H9 (cell line): ENCODE measurements at regions not wholly inside any gene's neighbourhood (a gene's known extent, or its start where the extent isn't known, plus 50 kb on each side); places are given as distances from the start of the nearest gene placed in this dataset.

Source experiments
- DNase-seq: peaks from one replicate; pipeline ENCODE4 v3.0.0-alpha.2; 2017
- H2AFZ ChIP-seq: one replicate; pipeline ENCODE4 v1.6.1; 2013; ENCODE audit warnings: mild to moderate bottlenecking, low read length, control low read depth, moderate library complexity
- H2AK5ac ChIP-seq: 2 replicates; pipeline ENCODE4 v1.6.1; 2013; ENCODE audit warnings: low read length, control low read depth, mixed read lengths; ENCODE audit not compliant: insufficient read length
- H2BK120ac ChIP-seq: one replicate; pipeline ENCODE4 v1.6.1; 2013; ENCODE audit warnings: low read depth, mild to moderate bottlenecking, low read length, control low read depth, inconsistent platforms; ENCODE audit not compliant: poor library complexity, severe bottlenecking
- H2BK12ac ChIP-seq: 2 replicates; pipeline ENCODE4 v1.6.1; 2013; ENCODE audit warnings: low read length, control low read depth, mixed read lengths, low read depth; ENCODE audit not compliant: insufficient read length
- H2BK15ac ChIP-seq: 2 replicates; pipeline ENCODE4 v1.6.1; 2013; ENCODE audit warnings: low read depth, low read length, control low read depth
- H2BK20ac ChIP-seq: one replicate; pipeline ENCODE4 v1.6.1; 2013; ENCODE audit warnings: low read depth, mild to moderate bottlenecking, low read length, control low read depth, inconsistent platforms; ENCODE audit not compliant: poor library complexity, severe bottlenecking
- H2BK5ac ChIP-seq: 2 replicates; pipeline ENCODE4 v1.6.1; 2013; ENCODE audit warnings: low read length, control low read depth, mixed read lengths; ENCODE audit not compliant: insufficient read length
- H3K14ac ChIP-seq: 2 replicates; pipeline ENCODE4 v1.6.1; 2013; ENCODE audit warnings: low read length, control low read depth; ENCODE audit not compliant: insufficient read depth
- H3K18ac ChIP-seq: 2 replicates; pipeline ENCODE4 v1.6.1; 2013; ENCODE audit warnings: low read depth, mild to moderate bottlenecking, mixed read lengths, low read length, control low read depth; ENCODE audit not compliant: insufficient read length
- H3K23ac ChIP-seq: 2 replicates; pipeline ENCODE4 v1.6.1; 2013; ENCODE audit warnings: low read length, control low read depth, mixed read lengths, low read depth; ENCODE audit not compliant: insufficient read length
- H3K23me2 ChIP-seq: 2 replicates; pipeline ENCODE4 v1.6.1; 2013; ENCODE audit warnings: low read depth, mild to moderate bottlenecking, mixed read lengths, low read length, control low read depth; ENCODE audit not compliant: insufficient read length, poor library complexity, severe bottlenecking
- H3K27ac ChIP-seq: 2 replicates; pipeline ENCODE4 v1.5.1; 2013; ENCODE audit warnings: low read length, control low read depth, mixed read lengths, low read depth; ENCODE audit not compliant: insufficient read length
- H3K27me3 ChIP-seq: 2 replicates; pipeline ENCODE4 v1.6.1; 2013; ENCODE audit warnings: low read length, control low read depth, inconsistent platforms; ENCODE audit not compliant: insufficient read depth
- H3K4ac ChIP-seq: 2 replicates; pipeline ENCODE4 v1.6.1; 2013; ENCODE audit warnings: low read depth, mild to moderate bottlenecking, control low read depth, inconsistent platforms, low read length, moderate library complexity
- H3K4me1 ChIP-seq: 2 replicates; pipeline ENCODE4 v1.6.1; 2013; ENCODE audit warnings: low read length, control low read depth, inconsistent platforms; ENCODE audit not compliant: insufficient read depth
- H3K4me2 ChIP-seq: 2 replicates; pipeline ENCODE4 v1.6.1; 2013; ENCODE audit warnings: low read length, control low read depth, mixed read lengths; ENCODE audit not compliant: insufficient read length, insufficient read depth
- H3K56ac ChIP-seq: 2 replicates; pipeline ENCODE4 v1.6.1; 2013; ENCODE audit warnings: low read depth, mild to moderate bottlenecking, mixed read lengths, low read length, control low read depth; ENCODE audit not compliant: insufficient read length
- H3K79me1 ChIP-seq: 2 replicates; pipeline ENCODE4 v1.6.1; 2013; ENCODE audit warnings: low read depth, mild to moderate bottlenecking, moderate library complexity, low read length, control low read depth, inconsistent platforms; ENCODE audit not compliant: insufficient read depth, poor library complexity, severe bottlenecking
- H3K79me2 ChIP-seq: 2 replicates; pipeline ENCODE4 v1.6.1; 2013; ENCODE audit warnings: low read length, control low read depth, inconsistent platforms; ENCODE audit not compliant: insufficient read depth
- H3K9ac ChIP-seq: 2 replicates; pipeline ENCODE4 v1.6.1; 2013; ENCODE audit warnings: low read length, control low read depth, mixed read lengths; ENCODE audit not compliant: insufficient read length; ENCODE audit errors: extremely low read depth
- H3K9me3 ChIP-seq: one replicate; pipeline ENCODE4 v1.6.1; 2013; ENCODE audit warnings: low read depth, low read length, inconsistent platforms; ENCODE audit not compliant: control insufficient read depth
- H3T11ph ChIP-seq: one replicate; pipeline ENCODE4 v1.6.1; 2013; ENCODE audit warnings: mild to moderate bottlenecking, low read length, control low read depth, inconsistent platforms
- H4K20me1 ChIP-seq: one replicate; pipeline ENCODE4 v1.6.1; 2013; ENCODE audit not compliant: control insufficient read depth, insufficient read length, insufficient read depth
- H4K5ac ChIP-seq: 2 replicates; pipeline ENCODE4 v1.6.1; 2013; ENCODE audit warnings: low read depth, mild to moderate bottlenecking, mixed read lengths, low read length, control low read depth; ENCODE audit not compliant: insufficient read length
- H4K8ac ChIP-seq: replicated peaks from 2 replicates; pipeline ENCODE4 v1.6.1; 2013; ENCODE audit warnings: low read length, control low read depth, mixed read lengths, low read depth; ENCODE audit not compliant: insufficient read length
- H4K91ac ChIP-seq: 2 replicates; pipeline ENCODE4 v1.6.1; 2013; ENCODE audit warnings: low read depth, mild to moderate bottlenecking, moderate library complexity, mixed read lengths, low read length, control low read depth; ENCODE audit not compliant: insufficient read length
- H3K27ac Mint-ChIP-seq, 3 experiments: 2 replicates in 2 of 3; 3 replicates in 1 of 3; pipeline ENCODE4 v1.8.0; 2020 to 2021; ENCODE audit warnings: mixed read lengths in 3 of 3, mild to moderate bottlenecking in 1 of 3, moderate library complexity in 1 of 3
- H3K27me3 Mint-ChIP-seq: 2 replicates; pipeline ENCODE4 v1.8.0; 2021; ENCODE audit warnings: low read depth, mild to moderate bottlenecking, moderate library complexity, mixed read lengths
- H3K36me3 Mint-ChIP-seq, 3 experiments: 2 replicates in 2 of 3; 3 replicates in 1 of 3; pipeline ENCODE4 v1.8.0; 2020 to 2021; ENCODE audit warnings: low read depth in 3 of 3, mixed read lengths in 3 of 3; ENCODE audit not compliant: insufficient read depth in 1 of 3
- H3K4me1 Mint-ChIP-seq, 2 experiments: 2 replicates each; pipeline ENCODE4 v1.8.0; 2020; ENCODE audit warnings: mixed read lengths in 2 of 2
- H3K4me3 Mint-ChIP-seq, 2 experiments: 2 replicates in 1 of 2; 3 replicates in 1 of 2; pipeline ENCODE4 v1.8.0; 2020 to 2021; ENCODE audit warnings: mild to moderate bottlenecking in 2 of 2, mixed read lengths in 2 of 2, moderate library complexity in 1 of 2
- H3K9me3 Mint-ChIP-seq, 2 experiments: 2 replicates in 1 of 2; 3 replicates in 1 of 2; pipeline ENCODE4 v1.8.0; 2020; ENCODE audit warnings: mild to moderate bottlenecking in 2 of 2, mixed read lengths in 2 of 2, moderate library complexity in 1 of 2
- CTCF ChIP-seq: fragments of 200-600 bp; sonication (generic); conservative IDR thresholded peaks from 3 replicates; pipeline ENCODE4 v1.8.0; 2021; ENCODE audit warnings: antibody characterized with exemption, mild to moderate bottlenecking
- WGBS: extraction: QIAGEN DNeasy Blood & Tissue Kit; methylation state at CpG from one replicate; pipeline ENCODE4 v1.1.7; 2013; ENCODE audit warnings: missing lambda C conversion rate, low lambda C conversion rate, mixed read lengths; ENCODE audit not compliant: insufficient read length; ENCODE audit errors: extremely low coverage; 5-methylcytosine and 5-hydroxymethylcytosine counted together

DNA sequence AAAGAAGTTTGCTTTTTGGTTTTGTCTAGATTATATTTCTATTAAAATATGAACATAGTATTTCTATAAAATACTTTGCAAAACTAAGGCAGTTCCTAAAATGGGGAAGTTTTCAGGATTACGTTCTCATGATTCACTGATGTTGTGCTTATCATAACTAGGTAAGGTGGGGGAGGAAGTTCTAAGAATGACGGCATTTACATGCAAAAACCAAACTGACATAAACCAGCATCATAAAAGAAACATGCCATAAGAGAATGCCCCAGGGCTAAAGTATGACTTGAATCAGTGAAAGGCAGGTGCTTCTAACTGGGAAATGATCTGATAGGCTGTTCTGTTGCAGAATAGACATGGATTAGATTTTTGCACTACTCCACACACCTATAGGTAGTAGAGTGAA lies 204.7 kb upstream of the JADE1 start:
- no peak overlapping the region for H3K4me3 Mint-ChIP-seq

More for the DNA sequence above, 204.7 kb upstream of the JADE1 start:
- Histone ChIP-seq H4K91ac (no peak overlapping the region), H2BK120ac (no peak overlapping the region), H2BK20ac (no peak overlapping the region), H3K4ac (no peak overlapping the region), H3K56ac (no peak overlapping the region), H3K27me3 (no peaks in the 10 kb centered on the region), H3K9ac (no peak overlapping the region), H3K14ac (no peak overlapping the region), H2BK15ac (no peak overlapping the region), H2BK5ac (no peak overlapping the region), H3K23me2 (no peaks in the 10 kb centered on the region), H3K4me1 (peaks cover 3% of the 10 kb centered on the region), H2BK12ac (no peak overlapping the region), H4K5ac (no peak overlapping the region), H4K8ac (no peak overlapping the region), H4K20me1 (no peaks in the 10 kb centered on the region), H3T11ph (no peak overlapping the region), H3K4me2 (no peak overlapping the region), H3K9me3 (no peaks in the 10 kb centered on the region), H3K23ac (no peak overlapping the region), H3K79me2 (no peaks in the 10 kb centered on the region), H3K27ac (no peak overlapping the region), H3K18ac (no peak overlapping the region), H3K79me1 (no peaks in the 10 kb centered on the region), H2AK5ac (no peak overlapping the region), H2AFZ (no peak overlapping the region)
- no CpG with 5 or more reads among the region's 2 CpGs for WGBS
- Mint-ChIP-seq H3K4me1 (peaks cover 24 to 34% of the 10 kb centered on the region in 2 experiments), H3K9me3 (no peaks in the 10 kb centered on the region), H3K36me3 (no peaks in the 10 kb centered on the region; a peak in 1 of 7 replicates), H3K27me3 (no peaks in the 10 kb centered on the region), H3K27ac (no peak overlapping the region)
- no peak for DNase-seq
- TF ChIP-seq CTCF = no peak
